RWPE2 (cell line): ENCODE measurements at regions not wholly inside any gene's neighbourhood (a gene's known extent, or its start where the extent isn't known, plus 50 kb on each side); places are given as distances from the start of the nearest gene placed in this dataset.

Experiments used
- ATAC-seq: fragments of 200-7000 bp; cut with Tn5 transposase; 3 replicates; pipeline ENCODE4 v1.9.1; 2021; ENCODE audit warnings: low read depth
- DNase-seq: peaks from one replicate; pipeline ENCODE4 v3.0.0-alpha.2; 2020; ENCODE audit warnings: low spot score
- H3K27ac ChIP-seq: fragments of 450-650 bp; 2 replicates; pipeline ENCODE4 v1.5.1; 2017; ENCODE audit warnings: mild to moderate bottlenecking; ENCODE audit not compliant: poor library complexity, severe bottlenecking
- H3K27me3 ChIP-seq: fragments of 250-450 bp; sonication (Bioruptor Pico); 2 replicates; pipeline ENCODE4 v1.5.1; 2021; ENCODE audit warnings: mild to moderate bottlenecking, moderate library complexity; ENCODE audit not compliant: insufficient read depth, poor library complexity, severe bottlenecking
- H3K36me3 ChIP-seq: fragments of 250-450 bp; sonication (Bioruptor Pico); 2 replicates; pipeline ENCODE4 v1.5.1; 2020; ENCODE audit warnings: low read depth, mild to moderate bottlenecking, moderate library complexity
- H3K4me1 ChIP-seq: fragments of 250-450 bp; sonication (Bioruptor Pico); 2 replicates; pipeline ENCODE4 v1.5.1; 2021; ENCODE audit warnings: mild to moderate bottlenecking, moderate library complexity; ENCODE audit not compliant: insufficient read depth, poor library complexity, severe bottlenecking
- H3K4me3 ChIP-seq: fragments of 250-450 bp; sonication (Bioruptor Pico); 2 replicates; pipeline ENCODE4 v1.5.1; 2021; ENCODE audit warnings: mild to moderate bottlenecking, moderate library complexity; ENCODE audit not compliant: severe bottlenecking
- H3K9me3 ChIP-seq: fragments of 250-450 bp; sonication (Bioruptor Pico); 2 replicates; pipeline ENCODE4 v1.5.1; 2021; ENCODE audit warnings: mild to moderate bottlenecking, moderate library complexity; ENCODE audit not compliant: severe bottlenecking
- CTCF ChIP-seq: fragments of 450-650 bp; IDR thresholded peaks from one replicate; pipeline ENCODE4 v1.5.1; 2017; ENCODE audit warnings: mild to moderate bottlenecking, moderate library complexity; ENCODE audit not compliant: poor library complexity, severe bottlenecking

GRCh38 chr12:4196805-4197420 is 76.6 kb upstream of the CCND2 start:
- Histone ChIP-seq H3K4me3 (no peak overlapping the region), H3K4me1 (no peaks in the 10 kb centered on the region), H3K36me3 (no peaks in the 10 kb centered on the region), H3K9me3 (no peaks in the 10 kb centered on the region), H3K27me3 (no peaks in the 10 kb centered on the region), H3K27ac (no peak overlapping the region)
- ATAC-seq (no peak), DNase-seq (no peak)
- TF ChIP-seq CTCF = no peak

DNA sequence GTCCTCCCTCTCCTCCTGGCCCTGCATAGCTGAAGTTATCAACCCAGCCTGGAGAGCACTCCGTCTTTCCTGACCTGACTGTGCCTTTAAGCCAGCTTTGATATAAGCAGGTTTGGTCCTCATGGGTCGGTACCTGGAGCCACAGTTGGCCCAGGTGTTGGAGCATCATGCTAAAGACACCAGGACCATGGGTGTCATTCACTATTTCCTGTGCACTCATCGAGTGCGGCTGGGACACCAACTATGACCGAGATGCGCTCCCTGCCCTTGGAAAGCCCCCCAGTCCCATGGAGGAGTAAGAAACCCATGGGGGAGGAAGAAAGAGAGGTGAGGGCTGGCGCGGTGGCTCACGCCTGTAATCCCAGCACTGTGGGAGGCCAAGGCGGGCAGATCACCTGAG is 78.9 kb upstream of the CCND2 start:
- Histone ChIP-seq H3K27me3 (no peaks in the 10 kb centered on the region), H3K36me3 (no peaks in the 10 kb centered on the region), H3K9me3 (no peaks in the 10 kb centered on the region), H3K4me1 (no peaks in the 10 kb centered on the region), H3K4me3 (no peak overlapping the region), H3K27ac (no peak overlapping the region)
- ATAC-seq (no peak), DNase-seq (no peak)
- TF ChIP-seq CTCF = no peak

GRCh38 chr12:4193821-4194220 is 79.7 kb upstream of the CCND2 start:
- no peak for ATAC-seq

DNA sequence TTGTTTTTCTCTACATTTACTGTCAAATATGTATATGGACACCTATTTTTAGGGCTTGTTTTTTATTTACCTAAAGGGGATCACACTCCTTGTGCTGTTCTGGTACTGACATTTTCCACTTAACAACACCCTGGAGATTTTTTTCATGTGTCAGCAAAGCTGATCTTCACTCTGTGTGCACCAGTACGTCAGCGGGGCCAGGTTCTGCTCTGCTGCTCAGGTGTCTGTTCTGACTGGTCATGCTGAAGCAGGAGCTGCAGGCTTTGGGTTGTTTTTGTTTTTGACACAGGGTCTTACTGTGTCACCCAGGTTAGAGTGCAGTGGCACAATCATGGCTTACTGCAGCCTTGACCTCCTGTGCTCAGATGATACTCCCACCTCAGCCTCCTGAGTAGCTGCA is 81.9 kb upstream of the CCND2 start:
- Histone ChIP-seq H3K27me3 (no peaks in the 10 kb centered on the region), H3K36me3 (no peaks in the 10 kb centered on the region), H3K4me3 (no peak overlapping the region), H3K4me1 (no peaks in the 10 kb centered on the region), H3K27ac (no peak overlapping the region), H3K9me3 (no peaks in the 10 kb centered on the region)
- ATAC-seq (no peak), DNase-seq (no peak)
- no peak for TF ChIP-seq CTCF

More at GRCh38 chr12:4193821-4194220, 79.7 kb upstream of the CCND2 start:
- TF ChIP-seq CTCF = no peak
- no peak overlapping the region for H3K4me3 ChIP-seq
- H3K36me3 ChIP-seq = no peaks in the 10 kb centered on the region
- no peaks in the 10 kb centered on the region for H3K4me1 ChIP-seq
- no peaks in the 10 kb centered on the region for H3K27me3 ChIP-seq
- no peaks in the 10 kb centered on the region for H3K9me3 ChIP-seq
- H3K27ac ChIP-seq = no peak overlapping the region
- no peak for DNase-seq

DNA sequence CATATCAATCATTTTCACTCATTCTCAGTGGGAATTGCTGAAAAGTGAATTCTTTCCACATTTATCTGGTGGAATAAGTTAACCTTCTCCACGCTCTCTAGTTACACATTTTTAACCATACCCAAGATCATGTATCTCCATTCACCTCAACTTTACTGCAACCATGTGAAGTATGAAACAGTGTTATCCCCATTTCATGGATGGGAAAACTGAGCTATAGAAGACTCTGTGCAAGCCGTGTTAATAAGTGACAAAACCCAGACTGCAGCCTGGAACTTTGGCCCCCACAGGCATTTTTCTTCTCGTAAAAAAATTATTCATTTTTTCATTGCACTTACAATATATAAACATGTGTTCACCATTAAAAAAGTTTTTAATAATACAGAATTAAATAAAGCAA is 82.4 kb upstream of the CCND2 start:
- Histone ChIP-seq H3K36me3 (no peaks in the 10 kb centered on the region), H3K9me3 (no peaks in the 10 kb centered on the region), H3K27me3 (no peaks in the 10 kb centered on the region), H3K27ac (no peak overlapping the region), H3K4me1 (no peaks in the 10 kb centered on the region), H3K4me3 (no peak overlapping the region)
- DNase-seq (no peak), ATAC-seq (no peak)
- TF ChIP-seq CTCF = no peak
